ENCODE measurements at regions not wholly inside any gene's neighbourhood (a gene's known extent, or its start where the extent isn't known, plus 50 kb on each side); places are given as distances from the start of the nearest gene placed in this dataset.

- no peak for DNase-seq
- intact Hi-C loops (cut with DNase I): no loop called here
- H3K9me3 ChIP-seq (replicated peaks in 1 of 3): no peaks in the 10 kb centered on the region
- H3K27ac ChIP-seq: no peak overlapping the region
- no peak overlapping the region for H3K4me3 ChIP-seq
- no peaks in the 10 kb centered on the region for H3K36me3 ChIP-seq (replicated peaks in 1 of 2)
- no peaks in the 10 kb centered on the region for H3K27me3 ChIP-seq
- TF ChIP-seq, protein P1, sequence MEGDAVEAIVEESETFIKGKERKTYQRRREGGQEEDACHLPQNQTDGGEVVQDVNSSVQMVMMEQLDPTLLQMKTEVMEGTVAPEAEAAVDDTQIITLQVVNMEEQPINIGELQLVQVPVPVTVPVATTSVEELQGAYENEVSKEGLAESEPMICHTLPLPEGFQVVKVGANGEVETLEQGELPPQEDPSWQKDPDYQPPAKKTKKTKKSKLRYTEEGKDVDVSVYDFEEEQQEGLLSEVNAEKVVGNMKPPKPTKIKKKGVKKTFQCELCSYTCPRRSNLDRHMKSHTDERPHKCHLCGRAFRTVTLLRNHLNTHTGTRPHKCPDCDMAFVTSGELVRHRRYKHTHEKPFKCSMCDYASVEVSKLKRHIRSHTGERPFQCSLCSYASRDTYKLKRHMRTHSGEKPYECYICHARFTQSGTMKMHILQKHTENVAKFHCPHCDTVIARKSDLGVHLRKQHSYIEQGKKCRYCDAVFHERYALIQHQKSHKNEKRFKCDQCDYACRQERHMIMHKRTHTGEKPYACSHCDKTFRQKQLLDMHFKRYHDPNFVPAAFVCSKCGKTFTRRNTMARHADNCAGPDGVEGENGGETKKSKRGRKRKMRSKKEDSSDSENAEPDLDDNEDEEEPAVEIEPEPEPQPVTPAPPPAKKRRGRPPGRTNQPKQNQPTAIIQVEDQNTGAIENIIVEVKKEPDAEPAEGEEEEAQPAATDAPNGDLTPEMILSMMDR (IDR thresholded peaks at IDR 0.05): no peak
- no peak for TF ChIP-seq POLR2A (IDR thresholded peaks at IDR 0.05)
- 72 to 92% (median 81%) methylated on average over 1 of the region's 1 CpG for WGBS, 4 donors
- H3K4me1 ChIP-seq (replicated peaks in 1 of 2): no peaks in the 10 kb centered on the region
These were observed 292.2 kb downstream of the KCNS3 start for GRCh38 chr2:18170642-18171041.

- Histone ChIP-seq H3K36me3 (replicated peaks in 1 of 2) (no peaks in the 10 kb centered on the region), H3K27me3 (no peaks in the 10 kb centered on the region), H3K4me1 (replicated peaks in 1 of 2) (no peaks in the 10 kb centered on the region), H3K4me3 (no peak overlapping the region), H3K9me3 (replicated peaks in 1 of 3) (no peaks in the 10 kb centered on the region), H3K27ac (no peak overlapping the region)
- DNase-seq: no peak
- TF ChIP-seq, protein P1 (IDR thresholded peaks at IDR 0.05): no peak
- TF ChIP-seq POLR2A (IDR thresholded peaks at IDR 0.05): no peak
- intact Hi-C loops (cut with DNase I): no loop called here
- 90 to 100% (median 93%) methylated on average over 1 of the region's 1 CpG for WGBS, 4 donors
These were observed 291.4 kb downstream of the KCNS3 start for GRCh38 chr2:18169893-18170175.

- WGBS, 4 donors: 80 to 98% (median 89%) methylated on average over 4 to 5 of the region's 5 CpGs
- Histone ChIP-seq H3K4me3 (no peak overlapping the region), H3K9me3 (replicated peaks in 1 of 3) (no peaks in the 10 kb centered on the region), H3K27ac (no peak overlapping the region), H3K4me1 (replicated peaks in 1 of 2) (no peaks in the 10 kb centered on the region), H3K36me3 (replicated peaks in 1 of 2) (no peaks in the 10 kb centered on the region), H3K27me3 (no peaks in the 10 kb centered on the region)
- TF ChIP-seq, protein P1 (IDR thresholded peaks at IDR 0.05): no peak
- TF ChIP-seq POLR2A (IDR thresholded peaks at IDR 0.05): no peak
- intact Hi-C loops (cut with DNase I): no loop called here
- no peak for DNase-seq
These were observed 290.8 kb downstream of the KCNS3 start for GRCh38 chr2:18169121-18169892.

GRCh38 chr2:18167871-18168270, 289.4 kb downstream of the KCNS3 start:
- no peak for TF ChIP-seq POLR2A (IDR thresholded peaks at IDR 0.05)
- TF ChIP-seq, protein P1 (IDR thresholded peaks at IDR 0.05): no peak
- no peaks in the 10 kb centered on the region for H3K36me3 ChIP-seq (replicated peaks in 1 of 2)
- intact Hi-C loops (cut with DNase I): no loop called here
- H3K27me3 ChIP-seq: no peaks in the 10 kb centered on the region
- no peaks in the 10 kb centered on the region for H3K9me3 ChIP-seq (replicated peaks in 1 of 3)
- WGBS, 4 donors: 82 to 93% (median 86%) methylated on average over 5 to 8 of the region's 8 CpGs
- no peak overlapping the region for H3K27ac ChIP-seq
- H3K4me1 ChIP-seq (replicated peaks in 1 of 2): no peaks in the 10 kb centered on the region
- no peak for DNase-seq
- H3K4me3 ChIP-seq: no peak overlapping the region
